Neural cell (in vitro differentiated cells): ENCODE measurements at regions not wholly inside any gene's neighbourhood (a gene's known extent, or its start where the extent isn't known, plus 50 kb on each side); places are given as distances from the start of the nearest gene placed in this dataset.
A peak's percentile ranks its signal among the peaks of the same experiment; 100 is the strongest.

ENCODE experiments used
- H2AFZ ChIP-seq: fragments of 200-600, 300-800 bp; sonication (generic), shearing (Covaris generic); 2 replicates; pipeline ENCODE4 v1.6.0; 2014; ENCODE audit warnings: low read depth, mild to moderate bottlenecking, antibody characterized with exemption, low read length, moderate library complexity
- H3F3A ChIP-seq: fragments of 200-600 bp; shearing (Covaris generic); 2 replicates; pipeline ENCODE4 v1.6.1; 2016; ENCODE audit warnings: mild to moderate bottlenecking, moderate library complexity, mixed read lengths, antibody characterized with exemption, low read length; ENCODE audit not compliant: insufficient read depth, poor library complexity, severe bottlenecking
- H3K27ac ChIP-seq: fragments of 200-600, 300-800 bp; sonication (generic), shearing (Covaris generic); 2 replicates; pipeline ENCODE4 v1.5.1; 2014; ENCODE audit warnings: mild to moderate bottlenecking, low read length, moderate library complexity
- H3K27me3 ChIP-seq: fragments of 300-800, 200-600 bp; sonication (generic), shearing (Covaris generic); 2 replicates; pipeline ENCODE4 v1.6.0; 2014; ENCODE audit warnings: mild to moderate bottlenecking, low read depth, low read length, moderate library complexity; ENCODE audit not compliant: insufficient read depth
- H3K36me3 ChIP-seq: fragments of 300-800, 200-600 bp; sonication (generic), shearing (Covaris generic); 2 replicates; pipeline ENCODE4 v1.5.1; 2014; ENCODE audit warnings: mild to moderate bottlenecking, antibody characterized with exemption, low read length, moderate library complexity; ENCODE audit not compliant: insufficient read depth
- H3K4me2 ChIP-seq: fragments of 300-800, 200-600 bp; sonication (generic), shearing (Covaris generic); 2 replicates; pipeline ENCODE4 v1.6.0; 2014; ENCODE audit warnings: mild to moderate bottlenecking, low read length
- H3K4me3 ChIP-seq: fragments of 300-800, 200-600 bp; sonication (generic), shearing (Covaris generic); 2 replicates; pipeline ENCODE4 v1.5.1; 2014; ENCODE audit warnings: mild to moderate bottlenecking, low read length, moderate library complexity
- H3K79me2 ChIP-seq: fragments of 200-600 bp; shearing (Covaris generic); replicated peaks from 2 replicates; pipeline ENCODE4 v1.6.0; 2014; ENCODE audit warnings: mild to moderate bottlenecking, low read length, moderate library complexity; ENCODE audit not compliant: insufficient read depth
- H3K9ac ChIP-seq: fragments of 300-800, 200-600 bp; sonication (generic), shearing (Covaris generic); 2 replicates; pipeline ENCODE4 v1.6.1; 2016; ENCODE audit warnings: mild to moderate bottlenecking, low read length, mixed read lengths
- H3K9me2 ChIP-seq: fragments of 200-600 bp; shearing (Covaris generic); 2 replicates; pipeline ENCODE4 v1.6.1; 2016; ENCODE audit warnings: mild to moderate bottlenecking, low read length, mixed read lengths; ENCODE audit not compliant: insufficient read depth
- H3K9me3 ChIP-seq: fragments of 200-600, 300-800 bp; sonication (generic), shearing (Covaris generic); 2 replicates; pipeline ENCODE4 v1.6.1; 2016; ENCODE audit warnings: mild to moderate bottlenecking, mixed run types, low read length, moderate library complexity, mixed read lengths
- H4K20me1 ChIP-seq: fragments of 200-600 bp; shearing (Covaris generic); 2 replicates; pipeline ENCODE4 v1.6.1; 2016; ENCODE audit warnings: mild to moderate bottlenecking, mixed run types; ENCODE audit not compliant: insufficient read depth
- EP300 ChIP-seq: fragments of 450-650 bp; conservative IDR thresholded peaks from 2 replicates; pipeline ENCODE4 v1.6.1; 2014; ENCODE audit warnings: antibody characterized with exemption, mild to moderate bottlenecking, moderate library complexity; ENCODE audit not compliant: poor library complexity, severe bottlenecking
- EZH2 ChIP-seq: fragments of 200-600, 300-800 bp; shearing (Covaris generic), sonication (generic); IDR thresholded peaks from 2 replicates; pipeline ENCODE4 v1.6.1; 2014; ENCODE audit warnings: antibody characterized with exemption, low read length, borderline replicate concordance, mild to moderate bottlenecking; ENCODE audit not compliant: insufficient read depth, poor library complexity, severe bottlenecking
- MXI1 ChIP-seq: fragments of 450-650 bp; conservative IDR thresholded peaks from 2 replicates; pipeline ENCODE4 v1.6.1; 2014; ENCODE audit warnings: antibody characterized with exemption, mild to moderate bottlenecking; ENCODE audit not compliant: poor library complexity, severe bottlenecking
- POLR2AphosphoS5 ChIP-seq: IDR thresholded peaks from 2 replicates; pipeline ENCODE4 v1.6.1; 2012
- RAD21 ChIP-seq: fragments of 450-650 bp; conservative IDR thresholded peaks from 2 replicates; pipeline ENCODE4 v1.6.1; 2014; ENCODE audit warnings: antibody characterized with exemption, mild to moderate bottlenecking, moderate library complexity
- SMC3 ChIP-seq: fragments of 450-650 bp; conservative IDR thresholded peaks from 2 replicates; pipeline ENCODE4 v1.6.1; 2014; ENCODE audit warnings: antibody characterized with exemption, mild to moderate bottlenecking, moderate library complexity; ENCODE audit not compliant: poor library complexity
- TAF1 ChIP-seq: IDR thresholded peaks from 2 replicates; pipeline ENCODE4 v1.6.1; 2012; ENCODE audit warnings: low read depth
- TF ChIP-seq, protein P1 (sequence below): fragments of 450-650 bp; IDR thresholded peaks from 2 replicates; pipeline ENCODE4 v1.5.1; 2014; ENCODE audit warnings: antibody characterized with exemption, mild to moderate bottlenecking, moderate library complexity; ENCODE audit not compliant: poor library complexity, severe bottlenecking
- TF ChIP-seq, protein P2 (sequence below): IDR thresholded peaks from 2 replicates; pipeline ENCODE4 v1.6.1; 2012; ENCODE audit warnings: borderline replicate concordance

DNA sequence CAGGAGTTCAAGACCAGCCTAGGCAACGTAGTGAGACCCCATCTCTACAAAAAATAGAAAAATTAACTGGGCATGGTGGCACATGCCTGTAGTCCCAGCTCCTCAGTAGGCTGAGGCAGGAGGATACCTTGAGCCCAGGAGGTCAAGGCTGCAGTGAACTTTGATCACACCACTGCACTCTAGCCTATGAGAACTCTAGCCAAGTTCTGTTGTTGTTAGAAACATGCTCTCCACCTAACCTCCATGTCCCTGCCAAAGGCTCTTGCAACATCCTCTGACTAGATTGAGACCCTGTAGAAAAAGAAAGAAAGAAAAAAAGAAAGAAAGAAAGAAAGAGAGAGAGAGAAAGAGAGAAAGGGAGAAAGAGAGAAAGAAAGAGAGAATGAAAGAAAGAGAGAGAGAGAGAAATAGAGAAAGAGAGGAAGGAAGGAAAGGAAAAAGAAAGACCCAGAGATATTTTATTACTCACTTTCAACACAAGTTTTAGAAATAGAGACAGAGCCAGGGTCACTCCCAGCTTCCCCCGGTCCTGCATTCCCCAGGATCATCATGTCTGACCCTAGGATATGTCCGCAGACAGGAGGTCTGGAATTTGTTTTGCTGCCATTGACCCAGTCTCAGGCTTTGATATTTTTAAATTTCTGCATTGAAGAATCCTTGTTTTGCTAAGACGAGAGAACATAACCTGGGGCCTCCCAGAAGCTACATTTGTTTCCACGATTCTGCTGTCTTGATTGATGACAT, 376.5 kb upstream of the CDH5 start:
- Histone ChIP-seq H3F3A (no peaks in the 10 kb centered on the region), H3K9me2 (no peaks in the 10 kb centered on the region), H3K79me2 (no peaks in the 10 kb centered on the region), H3K27ac (no peak overlapping the region), H3K9me3 (no peaks in the 10 kb centered on the region), H2AFZ (no peak overlapping the region), H3K4me3 (no peak overlapping the region), H3K9ac (no peak overlapping the region), H3K27me3 (no peaks in the 10 kb centered on the region), H3K36me3 (no peaks in the 10 kb centered on the region), H4K20me1 (no peaks in the 10 kb centered on the region), H3K4me2 (no peak overlapping the region)
- TF ChIP-seq POLR2AphosphoS5 (no peak), RAD21 (no peak), EP300 (no peak), SMC3 (no peak), TAF1 (no peak), EZH2 (no peak)
- TF ChIP-seq, protein P1, sequence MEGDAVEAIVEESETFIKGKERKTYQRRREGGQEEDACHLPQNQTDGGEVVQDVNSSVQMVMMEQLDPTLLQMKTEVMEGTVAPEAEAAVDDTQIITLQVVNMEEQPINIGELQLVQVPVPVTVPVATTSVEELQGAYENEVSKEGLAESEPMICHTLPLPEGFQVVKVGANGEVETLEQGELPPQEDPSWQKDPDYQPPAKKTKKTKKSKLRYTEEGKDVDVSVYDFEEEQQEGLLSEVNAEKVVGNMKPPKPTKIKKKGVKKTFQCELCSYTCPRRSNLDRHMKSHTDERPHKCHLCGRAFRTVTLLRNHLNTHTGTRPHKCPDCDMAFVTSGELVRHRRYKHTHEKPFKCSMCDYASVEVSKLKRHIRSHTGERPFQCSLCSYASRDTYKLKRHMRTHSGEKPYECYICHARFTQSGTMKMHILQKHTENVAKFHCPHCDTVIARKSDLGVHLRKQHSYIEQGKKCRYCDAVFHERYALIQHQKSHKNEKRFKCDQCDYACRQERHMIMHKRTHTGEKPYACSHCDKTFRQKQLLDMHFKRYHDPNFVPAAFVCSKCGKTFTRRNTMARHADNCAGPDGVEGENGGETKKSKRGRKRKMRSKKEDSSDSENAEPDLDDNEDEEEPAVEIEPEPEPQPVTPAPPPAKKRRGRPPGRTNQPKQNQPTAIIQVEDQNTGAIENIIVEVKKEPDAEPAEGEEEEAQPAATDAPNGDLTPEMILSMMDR, result no peak
- TF ChIP-seq, protein P2, sequence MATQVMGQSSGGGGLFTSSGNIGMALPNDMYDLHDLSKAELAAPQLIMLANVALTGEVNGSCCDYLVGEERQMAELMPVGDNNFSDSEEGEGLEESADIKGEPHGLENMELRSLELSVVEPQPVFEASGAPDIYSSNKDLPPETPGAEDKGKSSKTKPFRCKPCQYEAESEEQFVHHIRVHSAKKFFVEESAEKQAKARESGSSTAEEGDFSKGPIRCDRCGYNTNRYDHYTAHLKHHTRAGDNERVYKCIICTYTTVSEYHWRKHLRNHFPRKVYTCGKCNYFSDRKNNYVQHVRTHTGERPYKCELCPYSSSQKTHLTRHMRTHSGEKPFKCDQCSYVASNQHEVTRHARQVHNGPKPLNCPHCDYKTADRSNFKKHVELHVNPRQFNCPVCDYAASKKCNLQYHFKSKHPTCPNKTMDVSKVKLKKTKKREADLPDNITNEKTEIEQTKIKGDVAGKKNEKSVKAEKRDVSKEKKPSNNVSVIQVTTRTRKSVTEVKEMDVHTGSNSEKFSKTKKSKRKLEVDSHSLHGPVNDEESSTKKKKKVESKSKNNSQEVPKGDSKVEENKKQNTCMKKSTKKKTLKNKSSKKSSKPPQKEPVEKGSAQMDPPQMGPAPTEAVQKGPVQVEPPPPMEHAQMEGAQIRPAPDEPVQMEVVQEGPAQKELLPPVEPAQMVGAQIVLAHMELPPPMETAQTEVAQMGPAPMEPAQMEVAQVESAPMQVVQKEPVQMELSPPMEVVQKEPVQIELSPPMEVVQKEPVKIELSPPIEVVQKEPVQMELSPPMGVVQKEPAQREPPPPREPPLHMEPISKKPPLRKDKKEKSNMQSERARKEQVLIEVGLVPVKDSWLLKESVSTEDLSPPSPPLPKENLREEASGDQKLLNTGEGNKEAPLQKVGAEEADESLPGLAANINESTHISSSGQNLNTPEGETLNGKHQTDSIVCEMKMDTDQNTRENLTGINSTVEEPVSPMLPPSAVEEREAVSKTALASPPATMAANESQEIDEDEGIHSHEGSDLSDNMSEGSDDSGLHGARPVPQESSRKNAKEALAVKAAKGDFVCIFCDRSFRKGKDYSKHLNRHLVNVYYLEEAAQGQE, result no peak

DNA sequence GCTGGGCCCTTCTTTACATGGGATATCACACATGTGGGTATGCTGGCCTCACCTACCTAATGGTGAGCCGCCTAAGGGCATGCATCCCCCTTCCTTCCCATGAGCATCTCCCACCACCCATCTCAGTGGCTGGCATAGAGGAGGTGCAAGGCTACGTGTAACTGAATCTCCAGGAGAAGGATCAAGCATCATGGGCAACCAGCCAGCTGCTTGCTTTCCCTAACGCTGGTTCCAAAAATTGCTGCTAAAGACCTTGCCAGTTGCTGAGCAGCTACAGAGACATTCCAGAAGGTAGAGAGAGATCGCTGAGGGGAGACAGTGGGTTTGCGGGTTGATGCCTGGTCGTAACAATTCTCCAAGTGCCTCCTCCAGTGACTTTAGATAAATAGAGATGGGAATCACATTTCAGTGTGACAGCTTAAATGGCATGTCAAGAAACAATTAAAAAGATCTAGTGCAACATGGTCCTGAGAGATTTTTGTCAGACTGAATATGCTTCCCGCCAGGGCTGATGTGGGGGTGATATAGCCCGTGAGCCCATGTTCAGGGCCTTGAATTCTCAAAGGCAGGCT, 378.4 kb upstream of the CDH5 start:
- Histone ChIP-seq H3K27me3 (no peaks in the 10 kb centered on the region), H3K79me2 (no peaks in the 10 kb centered on the region), H3K4me3 (no peak overlapping the region), H3K9me3 (no peaks in the 10 kb centered on the region), H3F3A (no peaks in the 10 kb centered on the region), H4K20me1 (no peaks in the 10 kb centered on the region), H3K9ac (no peak overlapping the region), H3K27ac (no peak overlapping the region), H3K36me3 (no peaks in the 10 kb centered on the region), H2AFZ (no peak overlapping the region), H3K4me2 (no peak overlapping the region), H3K9me2 (no peaks in the 10 kb centered on the region)
- TF ChIP-seq MXI1 (no peak), EP300 (peak; percentile 28), EZH2 (no peak), POLR2AphosphoS5 (no peak), RAD21 (no peak)
- TF ChIP-seq, protein P2, result no peak
